GM12892 (cell line): ENCODE measurements at regions not wholly inside any gene's neighbourhood (a gene's known extent, or its start where the extent isn't known, plus 50 kb on each side); places are given as distances from the start of the nearest gene placed in this dataset.

ENCODE experiments used
- POLR2A ChIP-seq: IDR thresholded peaks from 2 replicates; pipeline ENCODE4 v1.6.1; 2011; ENCODE audit warnings: low read depth, low read length, control low read depth
- POLR2AphosphoS5 ChIP-seq: IDR thresholded peaks from 2 replicates; pipeline ENCODE4 v1.6.1; 2011; ENCODE audit warnings: low read depth, low read length, control low read depth
- TAF1 ChIP-seq: IDR thresholded peaks from 2 replicates; pipeline ENCODE4 v1.6.1; 2011; ENCODE audit warnings: low read depth, mild to moderate bottlenecking, control low read depth, low read length, borderline replicate concordance

DNA sequence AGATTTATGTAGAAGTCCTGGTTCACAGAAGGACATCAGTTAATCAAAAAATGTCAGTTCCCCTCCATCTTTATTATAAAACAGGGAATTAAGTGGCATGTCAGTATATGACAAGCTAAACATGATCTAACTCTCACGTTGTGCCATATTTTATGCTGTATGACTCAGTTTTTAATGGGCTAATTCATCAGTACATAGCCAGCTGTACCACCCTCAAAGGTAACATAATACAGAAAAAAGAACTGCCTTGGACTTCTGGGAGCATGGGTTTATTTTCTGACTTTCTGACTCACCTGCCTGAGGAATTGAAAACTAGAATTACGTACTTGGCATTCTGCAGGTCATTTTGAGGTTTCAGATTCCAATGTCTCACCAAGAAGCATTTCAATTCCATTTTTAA lies 135.7 kb downstream of the CMPK2 start:
- no peak for TF ChIP-seq POLR2A
- no peak for TF ChIP-seq POLR2AphosphoS5
- no peak for TF ChIP-seq TAF1
